ENCODE measurements at regions not wholly inside any gene's neighbourhood (a gene's known extent, or its start where the extent isn't known, plus 50 kb on each side); places are given as distances from the start of the nearest gene placed in this dataset.

GRCh38 chr4:74630551-74630950, 163.8 kb downstream of the BTC start:
- TF ChIP-seq EZH2 (IDR thresholded peaks at IDR 0.05; ENCODE audit: insufficient read depth, low read length) = no peak
- Histone ChIP-seq H3K4me1 (ENCODE audit: insufficient read depth, low read length) (peaks cover 17% of the 10 kb centered on the region), H3K9ac (ENCODE audit: low read length) (no peak overlapping the region), H4K20me1 (ENCODE audit: insufficient read depth, low read length) (no peaks in the 10 kb centered on the region), H3K4me2 (ENCODE audit: low read length) (no peak overlapping the region), H3K36me3 (ENCODE audit: insufficient read depth, low read length) (no peaks in the 10 kb centered on the region), H3K27ac (ENCODE audit: low read depth, low read length) (no peak overlapping the region), H3K79me2 (ENCODE audit: insufficient read depth, low read length) (no peaks in the 10 kb centered on the region), H3K4me3 (ENCODE audit: insufficient read depth, low read depth, low read length) (no peak overlapping the region), H3K27me3 (ENCODE audit: insufficient read depth, low read length) (peaks cover 27% of the 10 kb centered on the region), H2AFZ (ENCODE audit: low read depth, low read length) (no peak overlapping the region), H3K9me3 (ENCODE audit: insufficient read depth, low read depth, low read length) (no peaks in the 10 kb centered on the region)
- Mint-ChIP-seq H3K4me1 (ENCODE audit: low read depth, unreplicated experiment) (peaks cover 18% of the 10 kb centered on the region), H3K4me3 (ENCODE audit: unreplicated experiment) (no peak overlapping the region), H3K36me3 (ENCODE audit: low read depth, unreplicated experiment) (no peaks in the 10 kb centered on the region), H3K27me3 (ENCODE audit: low read depth, unreplicated experiment) (no peaks in the 10 kb centered on the region), H3K9me3 (ENCODE audit: unreplicated experiment) (no peaks in the 10 kb centered on the region), H3K27ac (ENCODE audit: unreplicated experiment) (no peak overlapping the region)
- FAIRE-seq (no peak), DNase-seq (ENCODE audit: low read depth) (no peak)

- Histone ChIP-seq H3K27ac (ENCODE audit: low read depth, low read length) (no peak overlapping the region), H3K79me2 (ENCODE audit: insufficient read depth, low read length) (no peaks in the 10 kb centered on the region), H3K36me3 (ENCODE audit: insufficient read depth, low read length) (no peaks in the 10 kb centered on the region), H3K9me3 (ENCODE audit: insufficient read depth, low read depth, low read length) (no peaks in the 10 kb centered on the region), H3K9ac (ENCODE audit: low read length) (no peak overlapping the region), H3K4me2 (ENCODE audit: low read length) (no peak overlapping the region), H4K20me1 (ENCODE audit: insufficient read depth, low read length) (no peaks in the 10 kb centered on the region), H3K27me3 (ENCODE audit: insufficient read depth, low read length) (peaks cover 24% of the 10 kb centered on the region), H2AFZ (ENCODE audit: low read depth, low read length) (no peak overlapping the region), H3K4me1 (ENCODE audit: insufficient read depth, low read length) (peaks cover 16% of the 10 kb centered on the region), H3K4me3 (ENCODE audit: insufficient read depth, low read depth, low read length) (no peak overlapping the region)
- FAIRE-seq (no peak), DNase-seq (ENCODE audit: low read depth) (no peak)
- H3K4me3 Mint-ChIP-seq (ENCODE audit: unreplicated experiment) = no peak overlapping the region
- no peaks in the 10 kb centered on the region for H3K36me3 Mint-ChIP-seq (ENCODE audit: low read depth, unreplicated experiment)
- TF ChIP-seq CTCF (IDR thresholded peaks at IDR 0.05; ENCODE audit: insufficient read depth, low read depth, low read length) (no peak), EZH2 (IDR thresholded peaks at IDR 0.05; ENCODE audit: insufficient read depth, low read length) (no peak)
- H3K27me3 Mint-ChIP-seq (ENCODE audit: low read depth, unreplicated experiment) = no peaks in the 10 kb centered on the region
- H3K9me3 Mint-ChIP-seq (ENCODE audit: unreplicated experiment) = no peaks in the 10 kb centered on the region
- peaks cover 12% of the 10 kb centered on the region for H3K4me1 Mint-ChIP-seq (ENCODE audit: low read depth, unreplicated experiment)
- H3K27ac Mint-ChIP-seq (ENCODE audit: unreplicated experiment) = no peak overlapping the region
These were observed 163.0 kb downstream of the BTC start for GRCh38 chr4:74631338-74631737.

- no peak for TF ChIP-seq CTCF (IDR thresholded peaks at IDR 0.05; ENCODE audit: insufficient read depth, low read depth, low read length)
- no peak for TF ChIP-seq EZH2 (IDR thresholded peaks at IDR 0.05; ENCODE audit: insufficient read depth, low read length)
- no peak overlapping the region for H3K27ac Mint-ChIP-seq (ENCODE audit: unreplicated experiment)
- H3K9me3 ChIP-seq (ENCODE audit: insufficient read depth, low read depth, low read length) = no peaks in the 10 kb centered on the region
- H3K9me3 Mint-ChIP-seq (ENCODE audit: unreplicated experiment) = no peaks in the 10 kb centered on the region
- no peaks in the 10 kb centered on the region for H3K79me2 ChIP-seq (ENCODE audit: insufficient read depth, low read length)
- no peak overlapping the region for H3K4me3 ChIP-seq (ENCODE audit: insufficient read depth, low read depth, low read length)
- H3K36me3 Mint-ChIP-seq (ENCODE audit: low read depth, unreplicated experiment) = no peaks in the 10 kb centered on the region
- H2AFZ ChIP-seq (ENCODE audit: low read depth, low read length) = no peak overlapping the region
- DNase-seq (ENCODE audit: low read depth) = no peak
- H3K4me1 ChIP-seq (ENCODE audit: insufficient read depth, low read length) = peaks cover 16% of the 10 kb centered on the region
- H3K27me3 Mint-ChIP-seq (ENCODE audit: low read depth, unreplicated experiment) = no peaks in the 10 kb centered on the region
- peaks cover 19% of the 10 kb centered on the region for H3K27me3 ChIP-seq (ENCODE audit: insufficient read depth, low read length)
- no peak overlapping the region for H3K9ac ChIP-seq (ENCODE audit: low read length)
- peak; percentile 20 for FAIRE-seq
- H3K4me1 Mint-ChIP-seq (ENCODE audit: low read depth, unreplicated experiment) = peaks cover 12% of the 10 kb centered on the region
- H3K4me2 ChIP-seq (ENCODE audit: low read length) = no peak overlapping the region
- no peak overlapping the region for H3K4me3 Mint-ChIP-seq (ENCODE audit: unreplicated experiment)
- H3K27ac ChIP-seq (ENCODE audit: low read depth, low read length) = no peak overlapping the region
- H3K36me3 ChIP-seq (ENCODE audit: insufficient read depth, low read length) = no peaks in the 10 kb centered on the region
- no peaks in the 10 kb centered on the region for H4K20me1 ChIP-seq (ENCODE audit: insufficient read depth, low read length)
These were observed 162.3 kb downstream of the BTC start for GRCh38 chr4:74631988-74632387.
